ENCODE measurements at regions not wholly inside any gene's neighbourhood (a gene's known extent, or its start where the extent isn't known, plus 50 kb on each side); places are given as distances from the start of the nearest gene placed in this dataset.

GRCh38 chr5:98292496-98292895, 481.0 kb upstream of the RGMB start:
- no peaks in the 10 kb centered on the region for H3K27me3 ChIP-seq (replicated peaks; ENCODE audit: insufficient read depth)
- intact Hi-C loops (cut with DNase I), result no loop called here

DNA sequence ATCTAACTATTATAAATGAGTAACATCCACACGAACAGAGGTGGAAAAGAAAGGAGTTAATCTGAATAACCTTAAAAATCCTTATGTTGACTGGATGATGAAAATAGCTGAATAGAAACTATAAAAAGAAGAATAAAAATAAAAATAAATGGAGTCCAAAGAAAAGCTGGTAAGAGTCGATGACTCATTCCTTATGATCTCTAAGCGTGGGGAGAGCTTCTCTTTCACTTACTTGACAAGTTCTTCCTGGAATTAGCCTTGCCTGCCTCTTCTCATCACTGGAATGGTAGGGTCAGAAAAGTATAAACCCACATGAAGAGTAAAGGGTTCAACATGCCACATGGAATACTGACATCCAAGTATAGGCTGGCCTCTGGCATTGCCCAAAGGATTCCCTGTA, 477.0 kb upstream of the RGMB start:
- H3K36me3 ChIP-seq, result no peaks in the 10 kb centered on the region
- intact Hi-C loops (cut with DNase I), result no loop called here
- TF ChIP-seq CTCF (IDR thresholded peaks at IDR 0.05) (no peak), POLR2AphosphoS5 (IDR thresholded peaks at IDR 0.05) (no peak), POLR2A (IDR thresholded peaks at IDR 0.05) (no peak)
- 49% methylated on average over 3 of the region's 3 CpGs for WGBS
- H3K4me1 ChIP-seq (replicated peaks), result no peaks in the 10 kb centered on the region
- no peak overlapping the region for H3K27ac ChIP-seq
- H3K9me3 ChIP-seq, result no peaks in the 10 kb centered on the region
- no peaks in the 10 kb centered on the region for H3K27me3 ChIP-seq (replicated peaks; ENCODE audit: insufficient read depth)
- H3K4me3 ChIP-seq, result no peak overlapping the region
- DNase-seq (ENCODE audit: low spot score), result no peak

More at GRCh38 chr5:98292496-98292895, 481.0 kb upstream of the RGMB start:
- H3K9me3 ChIP-seq, result no peaks in the 10 kb centered on the region
- no peak overlapping the region for H3K27ac ChIP-seq
- no peak for DNase-seq (ENCODE audit: low spot score)
- TF ChIP-seq POLR2AphosphoS5 (IDR thresholded peaks at IDR 0.05) (no peak), CTCF (IDR thresholded peaks at IDR 0.05) (no peak), POLR2A (IDR thresholded peaks at IDR 0.05) (no peak)
- WGBS, result 91% methylated on average over 3 of the region's 3 CpGs
- no peaks in the 10 kb centered on the region for H3K36me3 ChIP-seq
- H3K4me3 ChIP-seq, result no peak overlapping the region
- no peaks in the 10 kb centered on the region for H3K4me1 ChIP-seq (replicated peaks)

- no peaks in the 10 kb centered on the region for H3K4me1 ChIP-seq (replicated peaks)
- H3K9me3 ChIP-seq, result no peaks in the 10 kb centered on the region
- no peaks in the 10 kb centered on the region for H3K27me3 ChIP-seq (replicated peaks; ENCODE audit: insufficient read depth)
- WGBS, result 93% methylated on average over 2 of the region's 2 CpGs
- TF ChIP-seq POLR2AphosphoS5 (IDR thresholded peaks at IDR 0.05), result no peak
- no peak for TF ChIP-seq POLR2A (IDR thresholded peaks at IDR 0.05)
- intact Hi-C loops (cut with DNase I), result no loop called here
- no peak overlapping the region for H3K4me3 ChIP-seq
- no peak overlapping the region for H3K27ac ChIP-seq
- no peak for DNase-seq (ENCODE audit: low spot score)
- no peaks in the 10 kb centered on the region for H3K36me3 ChIP-seq
Measured at GRCh38 chr5:98299435-98299834, 474.0 kb upstream of the RGMB start.

- TF ChIP-seq POLR2A (IDR thresholded peaks at IDR 0.05) (no peak), CTCF (IDR thresholded peaks at IDR 0.05) (no peak), POLR2AphosphoS5 (IDR thresholded peaks at IDR 0.05) (no peak)
- intact Hi-C loops (cut with DNase I), result no loop called here
- no peaks in the 10 kb centered on the region for H3K36me3 ChIP-seq
- no peak overlapping the region for H3K27ac ChIP-seq
- 49% methylated on average over 2 of the region's 2 CpGs for WGBS
- no peak for DNase-seq (ENCODE audit: low spot score)
- no peaks in the 10 kb centered on the region for H3K27me3 ChIP-seq (replicated peaks; ENCODE audit: insufficient read depth)
- H3K4me1 ChIP-seq (replicated peaks), result no peaks in the 10 kb centered on the region
- H3K9me3 ChIP-seq, result no peaks in the 10 kb centered on the region
- H3K4me3 ChIP-seq, result no peak overlapping the region
Measured at GRCh38 chr5:98301547-98301946, 471.9 kb upstream of the RGMB start.

DNA sequence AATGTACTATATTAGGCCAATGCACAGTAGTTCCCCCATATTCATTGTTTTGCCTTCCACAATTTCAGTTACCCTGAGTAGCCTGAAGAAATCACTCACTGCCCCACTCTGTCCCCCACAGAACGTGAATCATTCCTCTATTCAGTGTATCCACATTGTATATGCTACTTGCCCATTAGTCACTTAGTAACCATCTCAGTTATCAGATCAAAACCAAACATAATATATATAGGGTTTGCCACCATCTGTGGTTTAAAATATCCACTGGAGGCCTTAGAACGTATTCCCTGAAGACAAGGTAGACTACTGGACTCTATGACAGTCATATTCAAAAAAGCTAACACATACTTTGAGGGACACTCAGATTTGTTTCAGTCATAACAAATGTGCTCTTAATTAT, 465.7 kb upstream of the RGMB start:
- H3K27me3 ChIP-seq (replicated peaks; ENCODE audit: insufficient read depth), result no peaks in the 10 kb centered on the region
- DNase-seq (ENCODE audit: low spot score), result no peak
- TF ChIP-seq POLR2A (IDR thresholded peaks at IDR 0.05), result no peak
- H3K27ac ChIP-seq, result no peak overlapping the region
- H3K4me3 ChIP-seq, result no peak overlapping the region
- intact Hi-C loops (cut with DNase I), result no loop called here
- H3K36me3 ChIP-seq, result no peaks in the 10 kb centered on the region
- no peaks in the 10 kb centered on the region for H3K4me1 ChIP-seq (replicated peaks)
- WGBS, result 47% methylated on average over 2 of the region's 2 CpGs
- no peaks in the 10 kb centered on the region for H3K9me3 ChIP-seq

DNA sequence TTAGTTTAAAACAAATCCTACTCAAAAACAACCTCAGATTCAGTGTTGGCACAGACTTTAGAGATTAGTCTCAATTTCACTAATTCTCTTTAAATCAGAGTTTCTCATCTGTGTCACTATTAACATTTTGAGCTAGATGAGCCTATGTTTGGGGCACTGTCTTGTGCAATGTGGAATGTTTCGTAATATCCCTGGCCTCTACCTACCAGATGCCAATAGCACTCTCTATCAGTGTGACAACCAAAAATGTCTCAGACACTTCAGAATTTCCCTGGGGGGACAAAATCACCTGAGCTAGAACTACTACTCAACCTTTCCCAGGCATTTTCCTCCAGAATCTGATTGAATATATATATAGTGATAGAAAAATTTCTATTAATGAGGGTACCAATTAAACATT, 465.2 kb upstream of the RGMB start:
- intact Hi-C loops (cut with DNase I), result no loop called here
- H3K4me1 ChIP-seq (replicated peaks), result no peaks in the 10 kb centered on the region
- H3K9me3 ChIP-seq, result no peaks in the 10 kb centered on the region
- no peak overlapping the region for H3K27ac ChIP-seq
- H3K4me3 ChIP-seq, result no peak overlapping the region
- no peaks in the 10 kb centered on the region for H3K36me3 ChIP-seq
- TF ChIP-seq POLR2AphosphoS5 (IDR thresholded peaks at IDR 0.05) (no peak), POLR2A (IDR thresholded peaks at IDR 0.05) (no peak), CTCF (IDR thresholded peaks at IDR 0.05) (no peak)
- 94% methylated on average over 1 of the region's 1 CpG for WGBS
- no peak for DNase-seq (ENCODE audit: low spot score)
- H3K27me3 ChIP-seq (replicated peaks; ENCODE audit: insufficient read depth), result no peaks in the 10 kb centered on the region
